ENCODE measurements at regions not wholly inside any gene's neighbourhood (a gene's known extent, or its start where the extent isn't known, plus 50 kb on each side); places are given as distances from the start of the nearest gene placed in this dataset.

GRCh38 chr4:20509315-20509714 lies 190.9 kb upstream of the PACRGL start:
- TF ChIP-seq CTCF (IDR thresholded peaks at IDR 0.05) (no peak), POLR2A (IDR thresholded peaks at IDR 0.05; ENCODE audit: low read depth) (no peak)
